ENCODE measurements at regions not wholly inside any gene's neighbourhood (a gene's known extent, or its start where the extent isn't known, plus 50 kb on each side); places are given as distances from the start of the nearest gene placed in this dataset.

GRCh38 chr3:152742368-152743347 lies 92.3 kb upstream of the P2RY1 start:
- no peak overlapping the region for H3K27ac ChIP-seq (ENCODE audit: low read depth in 1 of 2, low read length in 2 of 2)
- no peaks in the 10 kb centered on the region for H3K27me3 ChIP-seq (ENCODE audit: control insufficient read depth in 1 of 2, insufficient read depth in 2 of 2, low read length in 1 of 2)
- DNase-seq (no peak), ATAC-seq (ENCODE audit: low FRiP score) (no peak)
- H3K9me3 ChIP-seq (ENCODE audit: control insufficient read depth, low read length): no peaks in the 10 kb centered on the region
- intact Hi-C loops (cut with DNase I): no loop called here
- H3K4me3 ChIP-seq (ENCODE audit: low read length in 2 of 2): no peak overlapping the region
- WGBS, 2 donors: 66 to 75% methylated on average over 2 of the region's 2 CpGs
- H3K36me3 ChIP-seq (ENCODE audit: control insufficient read depth in 1 of 2, insufficient read depth in 2 of 2, low read length in 1 of 2): no peaks in the 10 kb centered on the region
- H3K4me1 ChIP-seq (ENCODE audit: control insufficient read depth in 1 of 2, insufficient read depth in 2 of 2, low read length in 2 of 2): no peaks in the 10 kb centered on the region

GRCh38 chr3:152745646-152746045 lies 89.3 kb upstream of the P2RY1 start:
- WGBS, 2 donors: 65 to 68% methylated on average over 1 of the region's 1 CpG
- intact Hi-C loops (cut with DNase I): no loop called here
- no peak overlapping the region for H3K4me3 ChIP-seq (ENCODE audit: low read length in 2 of 2)

DNA sequence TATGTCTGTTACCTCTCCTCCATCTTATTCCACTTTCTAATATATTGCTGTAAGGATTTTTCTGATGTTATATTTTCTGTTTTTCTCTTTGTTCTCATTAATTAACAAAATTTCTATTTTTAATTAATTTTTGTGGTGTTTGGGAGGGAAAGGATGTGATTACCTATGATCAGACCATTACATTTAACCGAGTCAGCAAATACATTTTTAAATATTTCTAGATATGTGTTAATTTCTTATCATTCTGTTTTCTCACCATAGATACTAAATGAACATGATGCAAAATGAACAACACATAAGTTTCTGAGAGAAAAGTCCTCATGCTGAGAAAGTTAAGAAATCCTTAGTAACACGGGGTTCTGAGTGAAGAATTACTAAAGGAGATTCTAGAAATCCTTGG lies 80.6 kb upstream of the P2RY1 start:
- ATAC-seq (ENCODE audit: low FRiP score) (no peak), DNase-seq (no peak)
- Histone ChIP-seq H3K27ac (ENCODE audit: low read depth in 1 of 2, low read length in 2 of 2) (no peak overlapping the region), H3K4me3 (ENCODE audit: low read length in 2 of 2) (no peak overlapping the region), H3K27me3 (ENCODE audit: control insufficient read depth in 1 of 2, insufficient read depth in 2 of 2, low read length in 1 of 2) (no peaks in the 10 kb centered on the region), H3K9me3 (ENCODE audit: control insufficient read depth, low read length) (no peaks in the 10 kb centered on the region), H3K36me3 (ENCODE audit: control insufficient read depth in 1 of 2, insufficient read depth in 2 of 2, low read length in 1 of 2) (no peaks in the 10 kb centered on the region), H3K4me1 (ENCODE audit: control insufficient read depth in 1 of 2, insufficient read depth in 2 of 2, low read length in 2 of 2) (no peaks in the 10 kb centered on the region)
- WGBS, 2 donors: 80 to 82% methylated on average over 2 of the region's 2 CpGs
- intact Hi-C loops (cut with DNase I): no loop called here

More at GRCh38 chr3:152745646-152746045, 89.3 kb upstream of the P2RY1 start:
- Histone ChIP-seq H3K27me3 (ENCODE audit: control insufficient read depth in 1 of 2, insufficient read depth in 2 of 2, low read length in 1 of 2) (no peaks in the 10 kb centered on the region), H3K27ac (ENCODE audit: low read depth in 1 of 2, low read length in 2 of 2) (no peak overlapping the region), H3K4me1 (ENCODE audit: control insufficient read depth in 1 of 2, insufficient read depth in 2 of 2, low read length in 2 of 2) (no peaks in the 10 kb centered on the region), H3K36me3 (ENCODE audit: control insufficient read depth in 1 of 2, insufficient read depth in 2 of 2, low read length in 1 of 2) (no peaks in the 10 kb centered on the region), H3K9me3 (ENCODE audit: control insufficient read depth, low read length) (no peaks in the 10 kb centered on the region)
- ATAC-seq (ENCODE audit: low FRiP score): no peak
- DNase-seq: no peak

DNA sequence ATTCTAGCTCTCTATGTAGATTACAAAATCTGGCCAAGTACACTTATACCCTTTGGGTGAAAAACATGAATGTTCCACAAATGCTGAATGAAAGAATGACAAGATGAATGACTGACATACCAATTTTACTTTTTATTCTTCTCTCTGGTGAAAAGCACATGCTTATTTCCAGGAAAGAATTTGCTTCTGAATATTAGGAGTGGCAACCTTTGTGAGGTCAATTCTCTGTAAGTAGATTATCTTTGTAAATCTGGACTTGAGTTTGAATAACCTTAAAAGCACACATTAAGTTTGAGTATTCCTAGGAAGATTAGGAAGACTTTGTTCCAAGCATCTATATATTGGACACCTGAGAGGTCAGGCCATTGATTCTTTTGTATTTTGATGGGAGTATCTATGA lies 78.1 kb upstream of the P2RY1 start:
- Histone ChIP-seq H3K36me3 (ENCODE audit: control insufficient read depth in 1 of 2, insufficient read depth in 2 of 2, low read length in 1 of 2) (no peaks in the 10 kb centered on the region), H3K27me3 (ENCODE audit: control insufficient read depth in 1 of 2, insufficient read depth in 2 of 2, low read length in 1 of 2) (no peaks in the 10 kb centered on the region), H3K27ac (ENCODE audit: low read depth in 1 of 2, low read length in 2 of 2) (no peak overlapping the region), H3K9me3 (ENCODE audit: control insufficient read depth, low read length) (no peaks in the 10 kb centered on the region), H3K4me3 (ENCODE audit: low read length in 2 of 2) (no peak overlapping the region), H3K4me1 (ENCODE audit: control insufficient read depth in 1 of 2, insufficient read depth in 2 of 2, low read length in 2 of 2) (no peaks in the 10 kb centered on the region)
- intact Hi-C loops (cut with DNase I): no loop called here
- ATAC-seq (ENCODE audit: low FRiP score) (no peak), DNase-seq (no peak)

- intact Hi-C loops (cut with DNase I): no loop called here
- Histone ChIP-seq H3K27me3 (ENCODE audit: control insufficient read depth in 1 of 2, insufficient read depth in 2 of 2, low read length in 1 of 2) (no peaks in the 10 kb centered on the region), H3K9me3 (ENCODE audit: control insufficient read depth, low read length) (no peaks in the 10 kb centered on the region), H3K27ac (ENCODE audit: low read depth in 1 of 2, low read length in 2 of 2) (no peak overlapping the region), H3K4me3 (ENCODE audit: low read length in 2 of 2) (no peak overlapping the region), H3K36me3 (ENCODE audit: control insufficient read depth in 1 of 2, insufficient read depth in 2 of 2, low read length in 1 of 2) (no peaks in the 10 kb centered on the region), H3K4me1 (ENCODE audit: control insufficient read depth in 1 of 2, insufficient read depth in 2 of 2, low read length in 2 of 2) (no peaks in the 10 kb centered on the region)
- ATAC-seq (ENCODE audit: low FRiP score): no peak
- no peak for DNase-seq
- 87 to 88% methylated on average over 4 of the region's 4 CpGs for WGBS, 2 donors
Measured at GRCh38 chr3:152760024-152760563, 74.8 kb upstream of the P2RY1 start.

DNA sequence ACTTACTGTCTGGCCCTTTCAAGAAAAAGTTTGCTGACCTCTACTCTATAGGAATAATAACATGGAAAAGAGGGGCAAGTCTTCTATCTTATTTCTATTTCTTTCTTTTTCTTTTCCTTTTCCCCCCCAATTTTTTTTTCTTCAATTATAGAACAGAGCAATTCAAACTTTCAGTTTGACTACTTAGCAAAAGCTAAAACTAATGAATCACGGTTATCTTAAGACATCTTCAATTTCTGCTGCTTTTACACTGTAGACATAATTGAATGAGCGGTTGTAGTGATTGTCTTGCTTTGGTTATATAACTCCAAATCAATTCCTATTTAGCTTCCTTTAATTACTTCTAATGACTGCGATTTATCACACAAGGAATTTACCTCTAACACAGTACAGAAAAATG lies 74.3 kb upstream of the P2RY1 start:
- WGBS, 2 donors: 93 to 96% methylated on average over 3 of the region's 3 CpGs
- H3K27ac ChIP-seq (ENCODE audit: low read depth in 1 of 2, low read length in 2 of 2): no peak overlapping the region
- no peaks in the 10 kb centered on the region for H3K9me3 ChIP-seq (ENCODE audit: control insufficient read depth, low read length)
- DNase-seq (no peak), ATAC-seq (ENCODE audit: low FRiP score) (no peak)
- intact Hi-C loops (cut with DNase I): no loop called here
- no peak overlapping the region for H3K4me3 ChIP-seq (ENCODE audit: low read length in 2 of 2)
- H3K36me3 ChIP-seq (ENCODE audit: control insufficient read depth in 1 of 2, insufficient read depth in 2 of 2, low read length in 1 of 2): no peaks in the 10 kb centered on the region
- H3K27me3 ChIP-seq (ENCODE audit: control insufficient read depth in 1 of 2, insufficient read depth in 2 of 2, low read length in 1 of 2): no peaks in the 10 kb centered on the region
- H3K4me1 ChIP-seq (ENCODE audit: control insufficient read depth in 1 of 2, insufficient read depth in 2 of 2, low read length in 2 of 2): no peaks in the 10 kb centered on the region

DNA sequence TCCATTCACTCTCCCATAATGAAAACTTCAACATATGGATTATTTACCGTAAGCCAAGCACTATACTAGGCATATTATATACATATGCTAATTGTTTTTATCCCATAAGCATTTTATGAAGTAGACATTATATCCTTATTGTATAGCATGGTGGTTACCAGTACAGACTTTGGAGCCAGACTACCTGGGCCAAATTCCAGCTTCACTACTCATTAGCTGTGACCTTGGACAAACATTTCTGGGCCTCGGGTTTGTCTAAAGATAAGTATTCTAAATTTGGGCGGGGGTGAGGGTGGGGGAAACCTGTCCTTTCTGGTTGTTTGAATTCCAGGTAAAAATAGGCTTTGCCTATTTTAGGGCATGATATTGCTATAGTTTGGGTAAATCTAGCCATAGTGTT lies 66.5 kb upstream of the P2RY1 start:
- H3K36me3 ChIP-seq (ENCODE audit: control insufficient read depth in 1 of 2, insufficient read depth in 2 of 2, low read length in 1 of 2): no peaks in the 10 kb centered on the region
- H3K9me3 ChIP-seq (ENCODE audit: control insufficient read depth, low read length): no peaks in the 10 kb centered on the region
- H3K27ac ChIP-seq (ENCODE audit: low read depth in 1 of 2, low read length in 2 of 2): no peak overlapping the region
- ATAC-seq (ENCODE audit: low FRiP score) (no peak), DNase-seq (no peak)
- no peaks in the 10 kb centered on the region for H3K4me1 ChIP-seq (ENCODE audit: control insufficient read depth in 1 of 2, insufficient read depth in 2 of 2, low read length in 2 of 2)
- 45 to 48% methylated on average over 3 of the region's 3 CpGs for WGBS, 2 donors
- no peak overlapping the region for H3K4me3 ChIP-seq (ENCODE audit: low read length in 2 of 2)
- H3K27me3 ChIP-seq (ENCODE audit: control insufficient read depth in 1 of 2, insufficient read depth in 2 of 2, low read length in 1 of 2): no peaks in the 10 kb centered on the region
- intact Hi-C loops (cut with DNase I): no loop called here

DNA sequence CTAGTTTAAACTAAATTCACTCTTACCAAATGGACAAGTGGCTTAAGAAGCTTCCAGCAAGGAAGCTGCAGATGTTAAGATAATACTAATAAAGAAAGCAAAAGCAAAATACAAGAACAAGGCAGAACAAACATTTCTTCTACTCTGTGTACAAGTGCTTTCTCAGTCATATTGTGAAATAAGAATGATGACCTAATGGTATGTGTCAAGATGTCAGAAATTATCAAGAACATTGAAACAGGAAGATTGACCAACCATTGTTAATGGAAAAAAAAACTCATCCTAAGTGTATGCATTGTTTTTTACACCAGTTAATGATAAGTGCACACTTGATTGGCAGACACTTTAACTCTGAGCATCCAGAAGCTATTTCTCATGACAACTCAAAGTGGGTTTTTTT lies 65.4 kb upstream of the P2RY1 start:
- ATAC-seq (ENCODE audit: low FRiP score) (no peak), DNase-seq (no peak)
- Histone ChIP-seq H3K4me1 (ENCODE audit: control insufficient read depth in 1 of 2, insufficient read depth in 2 of 2, low read length in 2 of 2) (no peaks in the 10 kb centered on the region), H3K27me3 (ENCODE audit: control insufficient read depth in 1 of 2, insufficient read depth in 2 of 2, low read length in 1 of 2) (no peaks in the 10 kb centered on the region), H3K36me3 (ENCODE audit: control insufficient read depth in 1 of 2, insufficient read depth in 2 of 2, low read length in 1 of 2) (no peaks in the 10 kb centered on the region), H3K9me3 (ENCODE audit: control insufficient read depth, low read length) (no peaks in the 10 kb centered on the region), H3K4me3 (ENCODE audit: low read length in 2 of 2) (no peak overlapping the region), H3K27ac (ENCODE audit: low read depth in 1 of 2, low read length in 2 of 2) (no peak overlapping the region)
- intact Hi-C loops (cut with DNase I): no loop called here

DNA sequence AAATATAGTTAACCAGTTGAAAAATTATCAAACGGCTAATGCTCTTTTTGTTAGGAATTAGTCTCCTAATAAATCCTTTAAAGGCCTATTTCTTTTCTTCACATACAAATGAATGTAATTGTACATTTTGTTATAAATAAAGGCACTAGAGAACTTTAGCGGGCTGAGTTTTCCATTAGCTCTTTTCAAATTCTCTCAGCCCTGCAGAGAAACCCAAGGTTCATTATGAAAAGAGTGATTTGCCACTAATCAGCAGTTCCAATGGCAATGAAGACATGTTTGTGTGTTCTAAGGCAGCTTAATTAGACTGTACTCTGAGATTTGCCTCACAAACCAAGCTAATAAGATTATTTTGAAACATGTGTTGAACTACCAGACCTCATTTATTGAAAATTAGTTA lies 64.6 kb upstream of the P2RY1 start:
- Histone ChIP-seq H3K4me1 (ENCODE audit: control insufficient read depth in 1 of 2, insufficient read depth in 2 of 2, low read length in 2 of 2) (no peaks in the 10 kb centered on the region), H3K36me3 (ENCODE audit: control insufficient read depth in 1 of 2, insufficient read depth in 2 of 2, low read length in 1 of 2) (no peaks in the 10 kb centered on the region), H3K4me3 (ENCODE audit: low read length in 2 of 2) (no peak overlapping the region), H3K9me3 (ENCODE audit: control insufficient read depth, low read length) (no peaks in the 10 kb centered on the region), H3K27me3 (ENCODE audit: control insufficient read depth in 1 of 2, insufficient read depth in 2 of 2, low read length in 1 of 2) (no peaks in the 10 kb centered on the region), H3K27ac (ENCODE audit: low read depth in 1 of 2, low read length in 2 of 2) (no peak overlapping the region)
- no peak for DNase-seq
- intact Hi-C loops (cut with DNase I): no loop called here
- 94 to 96% methylated on average over 2 of the region's 2 CpGs for WGBS, 2 donors
- ATAC-seq (ENCODE audit: low FRiP score): no peak

Data from aorta (tissue), 5 donors.